ENCODE measurements at regions not wholly inside any gene's neighbourhood (a gene's known extent, or its start where the extent isn't known, plus 50 kb on each side); places are given as distances from the start of the nearest gene placed in this dataset.

DNA sequence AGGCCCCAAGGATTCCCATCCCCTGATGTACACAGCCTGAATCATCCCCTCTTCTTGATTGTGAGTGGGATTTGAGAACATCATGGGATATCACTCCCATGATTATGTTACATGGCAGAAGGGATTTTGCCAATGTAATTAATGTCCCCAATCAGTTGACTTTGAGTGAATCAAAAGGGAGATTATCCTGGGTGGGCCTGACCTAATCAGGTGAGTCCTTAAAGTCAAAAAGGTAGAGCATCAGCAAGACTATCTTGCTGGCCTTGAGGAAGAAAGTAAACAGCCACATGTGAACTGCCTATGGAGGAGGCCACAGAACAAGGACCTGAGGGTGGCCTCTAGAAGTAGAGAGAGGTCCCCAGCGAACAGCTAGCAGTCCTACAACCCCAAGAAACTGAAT, 203.1 kb upstream of the ATP6AP2 start:
- TF ChIP-seq, protein P1, sequence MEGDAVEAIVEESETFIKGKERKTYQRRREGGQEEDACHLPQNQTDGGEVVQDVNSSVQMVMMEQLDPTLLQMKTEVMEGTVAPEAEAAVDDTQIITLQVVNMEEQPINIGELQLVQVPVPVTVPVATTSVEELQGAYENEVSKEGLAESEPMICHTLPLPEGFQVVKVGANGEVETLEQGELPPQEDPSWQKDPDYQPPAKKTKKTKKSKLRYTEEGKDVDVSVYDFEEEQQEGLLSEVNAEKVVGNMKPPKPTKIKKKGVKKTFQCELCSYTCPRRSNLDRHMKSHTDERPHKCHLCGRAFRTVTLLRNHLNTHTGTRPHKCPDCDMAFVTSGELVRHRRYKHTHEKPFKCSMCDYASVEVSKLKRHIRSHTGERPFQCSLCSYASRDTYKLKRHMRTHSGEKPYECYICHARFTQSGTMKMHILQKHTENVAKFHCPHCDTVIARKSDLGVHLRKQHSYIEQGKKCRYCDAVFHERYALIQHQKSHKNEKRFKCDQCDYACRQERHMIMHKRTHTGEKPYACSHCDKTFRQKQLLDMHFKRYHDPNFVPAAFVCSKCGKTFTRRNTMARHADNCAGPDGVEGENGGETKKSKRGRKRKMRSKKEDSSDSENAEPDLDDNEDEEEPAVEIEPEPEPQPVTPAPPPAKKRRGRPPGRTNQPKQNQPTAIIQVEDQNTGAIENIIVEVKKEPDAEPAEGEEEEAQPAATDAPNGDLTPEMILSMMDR (IDR thresholded peaks at IDR 0.05): no peak
- TF ChIP-seq EP300 (IDR thresholded peaks at IDR 0.05; ENCODE audit: low read depth) (no peak), POLR2A (IDR thresholded peaks at IDR 0.05) (no peak)

Data from transverse colon (tissue), 3 donors.